Thyroid gland (tissue), 4 donors: ENCODE measurements at regions not wholly inside any gene's neighbourhood (a gene's known extent, or its start where the extent isn't known, plus 50 kb on each side); places are given as distances from the start of the nearest gene placed in this dataset.

Source experiments
- CTCF ChIP-seq, 6 experiments: fragments of 200-600 bp in 3 of 6; fragments of 450-650 bp in 3 of 6; sonication (generic) in 3 of 6; IDR thresholded peaks; one replicate each; pipeline ENCODE4 v1.5.1; 2016 to 2019; ENCODE audit warnings: antibody characterized with exemption in 6 of 6, mild to moderate bottlenecking in 2 of 6, inconsistent platforms in 1 of 6, moderate library complexity in 1 of 6
- POLR2A ChIP-seq, 2 donors: fragments of 450-650 bp; IDR thresholded peaks; one replicate each; pipeline ENCODE4 v1.6.1; 2017; ENCODE audit warnings: antibody characterized with exemption in 2 of 2, mild to moderate bottlenecking in 2 of 2, moderate library complexity in 1 of 2

GRCh38 chr6:81476881-81477280 lies 275.6 kb downstream of the TENT5A start:
- TF ChIP-seq CTCF (IDR thresholded peaks at IDR 0.05) (no peak), POLR2A (IDR thresholded peaks at IDR 0.05) (no peak)
